K562 (cell line): ENCODE measurements at regions not wholly inside any gene's neighbourhood (a gene's known extent, or its start where the extent isn't known, plus 50 kb on each side); places are given as distances from the start of the nearest gene placed in this dataset.

Source experiments
- ATAC-seq: fragments of 200-7000 bp; cut with Tn5 transposase; 3 replicates; pipeline ENCODE4 v1.9.1; 2020; ENCODE audit warnings: moderate library complexity
- BruUV-seq: library from RNA; stranded (reverse); fragments of 400-500 nt; replicated peaks from 2 replicates; lab custom pipeline; 2021; lab: Mats Ljungman, UMichigan
- CTCF ChIA-PET: fragments of 300-600 bp; formaldehyde crosslinking; extraction: SDS; loops from one replicate; lab custom pipeline; 2021; ENCODE audit warnings: low intra/inter-chr PET ratio; lab: Yijun Ruan, JAX
- POLR2A ChIA-PET: fragments of 300-600, 350-650 bp; sonication (Branson Sonifier 250); formaldehyde crosslinking; extraction: SDS; loops from one replicate; lab custom pipeline; 2021; ENCODE audit warnings: antibody characterized with exemption, inconsistent platforms; lab: Yijun Ruan, JAX
- DNase-seq, 4 experiments: peaks; one replicate each; pipeline versions ENCODE4 v3.0.0 to v3.0.0-alpha.2; 2011 to 2018; ENCODE audit warnings: low spot score in 3 of 4, mixed read lengths in 3 of 4; ENCODE audit errors: extremely low read depth in 1 of 4
- FAIRE-seq: peaks from 2 replicates; lab custom pipeline; 2011; peaks lifted over from hg19 to GRCh38; lab: Jason Lieb, UNC
- H2AFZ ChIP-seq: 2 replicates; pipeline ENCODE4 v1.6.0; 2011; ENCODE audit warnings: low read depth, low read length, control low read depth, inconsistent platforms
- H3K27ac ChIP-seq: fragments of 200-600 bp; 3 replicates; pipeline ENCODE4 v1.8.0; 2011; ENCODE audit warnings: low read depth, mild to moderate bottlenecking, control low read depth, inconsistent platforms, low read length, moderate library complexity, mixed read lengths; ENCODE audit errors: extremely low read depth
- H3K27me3 ChIP-seq, 2 experiments: fragments of 300-600 bp in 1 of 2; 2 replicates in 1 of 2; 3 replicates in 1 of 2; pipeline versions ENCODE4 v1.6.0 to v1.8.0; 2011; ENCODE audit warnings: inconsistent platforms in 2 of 2, low read length in 2 of 2, mild to moderate bottlenecking in 1 of 2, mixed read lengths in 1 of 2, moderate library complexity in 1 of 2; ENCODE audit not compliant: control insufficient read depth in 2 of 2, insufficient read depth in 2 of 2
- H3K36me3 ChIP-seq: fragments of 300-600 bp; 3 replicates; pipeline ENCODE4 v1.8.0; 2011; ENCODE audit warnings: mild to moderate bottlenecking, low read length, inconsistent platforms; ENCODE audit not compliant: control insufficient read depth, insufficient read depth
- H3K4me1 ChIP-seq, 2 experiments: fragments of 200-600 bp in 1 of 2; replicated peaks in 1 of 2; 2 replicates in 1 of 2; 3 replicates in 1 of 2; pipeline versions ENCODE4 v1.5.1 to v1.8.0; 2011; ENCODE audit warnings: inconsistent platforms in 2 of 2, low read length in 2 of 2, mild to moderate bottlenecking in 1 of 2, mixed read lengths in 1 of 2, moderate library complexity in 1 of 2; ENCODE audit not compliant: control insufficient read depth in 2 of 2, insufficient read depth in 2 of 2
- H3K4me2 ChIP-seq: 2 replicates; pipeline ENCODE4 v1.6.1; 2011; ENCODE audit warnings: low read length, control low read depth, inconsistent platforms, mixed read lengths; ENCODE audit not compliant: insufficient read depth
- H3K4me3 ChIP-seq: fragments of 200-600 bp; sonication (generic), shearing (Covaris generic); 2 replicates; pipeline ENCODE4 v1.5.1; 2016; ENCODE audit warnings: control low read depth, inconsistent platforms
- H3K79me2 ChIP-seq: fragments of 200-600 bp; 3 replicates; pipeline ENCODE4 v1.8.0; 2011; ENCODE audit warnings: low read length, inconsistent platforms; ENCODE audit not compliant: control insufficient read depth, insufficient read depth
- H3K9ac ChIP-seq, 2 experiments: 2 replicates each; pipeline versions ENCODE4 v1.6.0 to v1.6.1; 2011; ENCODE audit warnings: low read depth in 2 of 2, low read length in 2 of 2, control low read depth in 1 of 2, inconsistent platforms in 1 of 2, mild to moderate bottlenecking in 1 of 2, mixed read lengths in 1 of 2; ENCODE audit not compliant: insufficient read depth in 1 of 2
- H3K9me1 ChIP-seq: one replicate; pipeline ENCODE4 v1.6.0; 2011; ENCODE audit warnings: inconsistent platforms, mild to moderate bottlenecking, low read length, moderate library complexity; ENCODE audit not compliant: control insufficient read depth, insufficient read depth
- H3K9me3 ChIP-seq: replicated peaks from 2 replicates; pipeline ENCODE4 v1.5.1; 2011; ENCODE audit warnings: low read depth, low read length, inconsistent platforms; ENCODE audit not compliant: control insufficient read depth, insufficient read depth
- H4K20me1 ChIP-seq: replicated peaks from 2 replicates; pipeline ENCODE4 v1.6.1; 2011; ENCODE audit warnings: low read length, inconsistent platforms, mixed read lengths; ENCODE audit not compliant: control insufficient read depth, insufficient read depth
- ASH1L ChIP-seq: fragments of 450-650 bp; IDR thresholded peaks from 2 replicates; pipeline ENCODE4 v1.6.1; 2018; ENCODE audit warnings: borderline replicate concordance, mild to moderate bottlenecking, low read depth; ENCODE audit not compliant: partially characterized antibody
- BACH1 ChIP-seq: fragments of 200-800 bp; sonication (Bioruptor generic); IDR thresholded peaks from 2 replicates; pipeline ENCODE4 v1.6.1; 2016; ENCODE audit warnings: missing genetic modification characterization, missing compliant biosample characterization
- MED1 ChIP-seq: sonication (generic); formaldehyde crosslinking; IDR thresholded peaks from 2 replicates; pipeline ENCODE4 v1.8.1; 2023; ENCODE audit warnings: missing genetic modification reagents, borderline replicate concordance
- PHTF2 ChIP-seq: fragments of 250-450 bp; sonication (Bioruptor Pico); IDR thresholded peaks from 2 replicates; pipeline ENCODE4 v1.5.0; 2021; ENCODE audit warnings: mild to moderate bottlenecking
- SMARCB1 ChIP-seq: IDR thresholded peaks from 2 replicates; pipeline ENCODE4 v1.6.1; 2011; ENCODE audit warnings: improper control_type of control experiment, low read depth; ENCODE audit not compliant: insufficient read length
- TEAD1 ChIP-seq, 2 experiments: fragments of 450-650 bp in 1 of 2; sonication (generic) in 1 of 2; formaldehyde crosslinking; IDR thresholded peaks; 2 replicates each; pipeline versions ENCODE4 v1.4.0 to v1.8.0; 2020 to 2022; ENCODE audit warnings: mild to moderate bottlenecking in 2 of 2, missing genetic modification reagents in 1 of 2
- TSC22D4 ChIP-seq: fragments of 450-650 bp; IDR thresholded peaks from 2 replicates; pipeline ENCODE4 v1.6.1; 2016; ENCODE audit warnings: missing genetic modification characterization, missing biosample characterization, control low read depth
- ZNF707 ChIP-seq: fragments of 250-450 bp; sonication (Bioruptor Pico); conservative IDR thresholded peaks from 2 replicates; pipeline ENCODE4 v1.8.0; 2022; ENCODE audit warnings: inconsistent platforms, mild to moderate bottlenecking, moderate library complexity
- ZSCAN32 ChIP-seq: fragments of 450-650 bp; formaldehyde crosslinking; IDR thresholded peaks from 2 replicates; pipeline ENCODE4 v1.4.0; 2020; ENCODE audit warnings: mild to moderate bottlenecking, moderate library complexity
- WGBS: fragments of 100-300 bp; shearing (Covaris generic); methylation state at CpG from one replicate; pipeline ENCODE4 v1.1.6; 2016; ENCODE audit warnings: low coverage, mixed read lengths; ENCODE audit not compliant: insufficient coverage; ENCODE audit errors: missing lambda C conversion rate; 5-methylcytosine and 5-hydroxymethylcytosine counted together
- in situ Hi-C: fragments of 300-500 bp; cut with MboI; formaldehyde crosslinking; loops from 4 replicates; pipeline ENCODE4 v1.15.0; 2018; ENCODE audit warnings: inconsistent platforms, mixed read lengths
- intact Hi-C: fragments of 100-400 bp; cut with micrococcal nuclease; formaldehyde crosslinking; loops from 2 replicates; pipeline ENCODE4 v1.14.2; 2022
- TF ChIP-seq, protein P1 (sequence below): fragments of 450-650 bp; formaldehyde crosslinking; IDR thresholded peaks from 2 replicates; pipeline ENCODE4 v1.4.0; 2020; ENCODE audit warnings: mild to moderate bottlenecking, moderate library complexity
- TF ChIP-seq, protein P2 (sequence below): fragments of 250-450 bp; sonication (Bioruptor Pico); IDR thresholded peaks from 2 replicates; pipeline ENCODE4 v1.4.0; 2020; ENCODE audit warnings: mild to moderate bottlenecking, moderate library complexity
- TF ChIP-seq, protein P3 (sequence below): sonication (generic); IDR thresholded peaks from 2 replicates; pipeline ENCODE4 v1.6.1; 2016

DNA sequence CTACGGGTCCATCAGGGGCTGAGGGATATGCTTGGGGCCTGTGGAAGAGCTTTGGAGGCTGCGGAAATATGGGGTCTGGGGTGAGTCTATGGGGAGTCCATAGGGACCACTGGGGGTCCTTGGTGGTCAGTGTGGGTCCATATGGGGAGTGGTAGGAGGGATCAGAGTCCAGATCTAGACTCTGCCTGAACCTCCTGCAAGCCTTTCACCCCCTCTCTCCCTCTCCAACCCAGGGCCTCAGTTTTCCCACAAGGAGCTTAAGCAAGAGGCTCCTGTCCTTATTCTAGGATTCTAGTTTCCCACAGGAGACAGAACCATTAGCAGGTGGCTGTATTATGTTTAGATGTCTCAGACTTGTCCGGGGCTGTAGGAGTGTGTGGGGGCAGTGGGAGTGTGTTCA, 161.9 kb upstream of the TSHZ3 start:
- TF ChIP-seq MED1 (CRISPR knock-in tag) (no peak), TEAD1 (CRISPR knock-in tag; IDR thresholded peaks at IDR 0.05) (no peak), ZSCAN32 (CRISPR knock-in tag) (no peak), ASH1L (no peak)
- H3K9me1 ChIP-seq: no peaks in the 10 kb centered on the region
- no peaks in the 10 kb centered on the region; the same call in 1 of the 2 replicates for H4K20me1 ChIP-seq
- H3K4me3 ChIP-seq: no peak overlapping the region
- in situ Hi-C loops: no loop called here
- POLR2A ChIA-PET: no interaction called here
- no peak for FAIRE-seq
- H3K27me3 ChIP-seq: no peaks in the 10 kb centered on the region
- DNase-seq: no peak
- ATAC-seq: no peak
- no peaks in the 10 kb centered on the region for H3K9me3 ChIP-seq
- H3K9ac ChIP-seq: no peak overlapping the region
- H3K4me2 ChIP-seq: no peak overlapping the region
- H3K36me3 ChIP-seq: no peaks in the 10 kb centered on the region
- H3K4me1 ChIP-seq: no peaks in the 10 kb centered on the region
- BruUV-seq: no TSS peak
- no peak overlapping the region for H3K27ac ChIP-seq
- intact Hi-C loops: no loop called here
- WGBS: 0% methylated on average over 3 of the region's 3 CpGs
- no peak overlapping the region for H2AFZ ChIP-seq
- H3K79me2 ChIP-seq: no peaks in the 10 kb centered on the region
- CTCF ChIA-PET: no interaction called here

DNA sequence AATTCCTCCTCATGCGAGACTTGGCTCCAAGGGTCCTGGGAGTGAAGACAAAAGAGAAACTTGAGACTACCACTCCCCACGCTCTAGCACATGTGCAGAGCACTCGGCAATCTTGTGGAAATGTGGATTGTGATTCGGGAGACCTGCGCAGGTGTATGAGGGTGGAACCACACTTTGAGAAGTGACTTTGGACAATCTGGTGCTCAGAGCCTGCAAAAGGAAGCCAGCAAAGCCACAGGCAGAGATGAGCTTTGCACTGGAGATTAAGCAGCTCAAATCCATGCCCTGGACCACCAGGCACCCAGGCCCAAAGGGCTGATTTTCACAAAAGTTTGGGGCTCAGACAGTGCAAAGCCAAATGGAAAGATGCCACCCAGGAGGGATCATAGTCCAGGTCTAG, 162.5 kb upstream of the TSHZ3 start:
- Histone ChIP-seq H3K9ac (no peak overlapping the region), H3K4me2 (no peak overlapping the region), H3K4me1 (no peaks in the 10 kb centered on the region), H3K27ac (no peak overlapping the region), H3K79me2 (no peaks in the 10 kb centered on the region), H3K4me3 (no peak overlapping the region), H3K9me1 (no peaks in the 10 kb centered on the region), H3K9me3 (no peaks in the 10 kb centered on the region), H4K20me1 (no peaks in the 10 kb centered on the region; the same call in 1 of the 2 replicates), H3K36me3 (no peaks in the 10 kb centered on the region), H3K27me3 (peaks cover 0 to 1% of the 10 kb centered on the region in 2 experiments; a peak in 1 of 5 replicates), H2AFZ (no peak overlapping the region)
- WGBS: 3% methylated on average over 5 of the region's 5 CpGs
- ATAC-seq (no peak), FAIRE-seq (no peak), DNase-seq (no peak)
- POLR2A ChIA-PET: no interaction called here
- no TSS peak for BruUV-seq
- intact Hi-C loops: no loop called here
- CTCF ChIA-PET: no interaction called here
- in situ Hi-C loops: no loop called here
- no peak for TF ChIP-seq TSC22D4
- TF ChIP-seq BACH1 (tag): no peak
- no peak for TF ChIP-seq PHTF2 (CRISPR knock-in tag)
- TF ChIP-seq ZNF707 (CRISPR knock-in tag): no peak
- TF ChIP-seq, protein P1, sequence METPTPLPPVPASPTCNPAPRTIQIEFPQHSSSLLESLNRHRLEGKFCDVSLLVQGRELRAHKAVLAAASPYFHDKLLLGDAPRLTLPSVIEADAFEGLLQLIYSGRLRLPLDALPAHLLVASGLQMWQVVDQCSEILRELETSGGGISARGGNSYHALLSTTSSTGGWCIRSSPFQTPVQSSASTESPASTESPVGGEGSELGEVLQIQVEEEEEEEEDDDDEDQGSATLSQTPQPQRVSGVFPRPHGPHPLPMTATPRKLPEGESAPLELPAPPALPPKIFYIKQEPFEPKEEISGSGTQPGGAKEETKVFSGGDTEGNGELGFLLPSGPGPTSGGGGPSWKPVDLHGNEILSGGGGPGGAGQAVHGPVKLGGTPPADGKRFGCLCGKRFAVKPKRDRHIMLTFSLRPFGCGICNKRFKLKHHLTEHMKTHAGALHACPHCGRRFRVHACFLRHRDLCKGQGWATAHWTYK (CRISPR knock-in tag): no peak
- TF ChIP-seq, protein P2, sequence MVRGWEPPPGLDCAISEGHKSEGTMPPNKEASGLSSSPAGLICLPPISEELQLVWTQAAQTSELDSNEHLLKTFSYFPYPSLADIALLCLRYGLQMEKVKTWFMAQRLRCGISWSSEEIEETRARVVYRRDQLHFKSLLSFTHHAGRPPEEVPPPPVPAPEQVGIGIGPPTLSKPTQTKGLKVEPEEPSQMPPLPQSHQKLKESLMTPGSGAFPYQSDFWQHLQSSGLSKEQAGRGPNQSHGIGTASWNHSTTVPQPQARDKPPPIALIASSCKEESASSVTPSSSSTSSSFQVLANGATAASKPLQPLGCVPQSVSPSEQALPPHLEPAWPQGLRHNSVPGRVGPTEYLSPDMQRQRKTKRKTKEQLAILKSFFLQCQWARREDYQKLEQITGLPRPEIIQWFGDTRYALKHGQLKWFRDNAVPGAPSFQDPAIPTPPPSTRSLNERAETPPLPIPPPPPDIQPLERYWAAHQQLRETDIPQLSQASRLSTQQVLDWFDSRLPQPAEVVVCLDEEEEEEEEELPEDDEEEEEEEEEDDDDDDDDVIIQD (CRISPR knock-in tag): no peak
- TF ChIP-seq, protein P3, sequence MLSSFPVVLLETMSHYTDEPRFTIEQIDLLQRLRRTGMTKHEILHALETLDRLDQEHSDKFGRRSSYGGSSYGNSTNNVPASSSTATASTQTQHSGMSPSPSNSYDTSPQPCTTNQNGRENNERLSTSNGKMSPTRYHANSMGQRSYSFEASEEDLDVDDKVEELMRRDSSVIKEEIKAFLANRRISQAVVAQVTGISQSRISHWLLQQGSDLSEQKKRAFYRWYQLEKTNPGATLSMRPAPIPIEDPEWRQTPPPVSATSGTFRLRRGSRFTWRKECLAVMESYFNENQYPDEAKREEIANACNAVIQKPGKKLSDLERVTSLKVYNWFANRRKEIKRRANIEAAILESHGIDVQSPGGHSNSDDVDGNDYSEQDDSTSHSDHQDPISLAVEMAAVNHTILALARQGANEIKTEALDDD: no peak
- no peak for TF ChIP-seq SMARCB1
